HG02970 (cell line): ENCODE measurements at regions not wholly inside any gene's neighbourhood (a gene's known extent, or its start where the extent isn't known, plus 50 kb on each side); places are given as distances from the start of the nearest gene placed in this dataset.

ENCODE experiments used
- ATAC-seq: cut with Tn5 transposase; IDR thresholded peaks from one replicate; pipeline ENCODE4 v1.9.1; 2021; ENCODE audit warnings: mild to moderate bottlenecking, moderate library complexity, moderate number of reproducible peaks; ENCODE audit not compliant: unreplicated experiment, low FRiP score

DNA sequence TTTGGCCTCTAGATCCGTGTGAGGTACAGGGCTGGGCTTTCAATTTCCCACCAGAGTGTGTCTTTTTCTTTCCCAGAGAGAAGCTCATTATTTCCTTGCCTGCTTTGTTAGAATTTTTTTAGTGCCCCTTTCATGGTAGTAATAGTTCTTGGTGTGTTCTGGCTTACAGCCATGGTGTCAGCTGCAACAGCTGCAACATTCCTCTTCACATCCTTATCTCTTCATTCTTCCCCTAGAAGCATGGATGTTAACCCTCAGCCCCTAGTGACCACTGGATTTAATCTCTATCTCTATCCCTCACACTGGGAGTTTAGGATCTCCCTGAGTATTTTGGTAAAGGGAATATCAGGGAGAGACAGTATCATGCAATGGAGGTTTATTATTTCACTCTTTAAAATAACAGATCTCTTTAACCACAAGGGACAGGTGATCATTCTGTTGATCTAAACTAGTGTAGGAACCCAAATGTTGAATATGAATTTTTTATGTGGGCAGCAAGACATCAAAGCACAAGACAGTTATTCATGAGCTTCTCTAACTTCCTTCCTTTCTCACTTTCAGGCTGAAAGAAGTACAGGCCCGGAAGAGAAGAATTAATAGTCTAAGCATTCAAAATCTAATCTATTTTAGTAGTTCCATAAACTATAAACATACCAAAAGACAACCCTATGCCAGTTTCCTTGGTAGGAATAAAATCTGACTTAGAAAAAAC is 160.2 kb downstream of the FAM170A start:
- ATAC-seq, result no peak

DNA sequence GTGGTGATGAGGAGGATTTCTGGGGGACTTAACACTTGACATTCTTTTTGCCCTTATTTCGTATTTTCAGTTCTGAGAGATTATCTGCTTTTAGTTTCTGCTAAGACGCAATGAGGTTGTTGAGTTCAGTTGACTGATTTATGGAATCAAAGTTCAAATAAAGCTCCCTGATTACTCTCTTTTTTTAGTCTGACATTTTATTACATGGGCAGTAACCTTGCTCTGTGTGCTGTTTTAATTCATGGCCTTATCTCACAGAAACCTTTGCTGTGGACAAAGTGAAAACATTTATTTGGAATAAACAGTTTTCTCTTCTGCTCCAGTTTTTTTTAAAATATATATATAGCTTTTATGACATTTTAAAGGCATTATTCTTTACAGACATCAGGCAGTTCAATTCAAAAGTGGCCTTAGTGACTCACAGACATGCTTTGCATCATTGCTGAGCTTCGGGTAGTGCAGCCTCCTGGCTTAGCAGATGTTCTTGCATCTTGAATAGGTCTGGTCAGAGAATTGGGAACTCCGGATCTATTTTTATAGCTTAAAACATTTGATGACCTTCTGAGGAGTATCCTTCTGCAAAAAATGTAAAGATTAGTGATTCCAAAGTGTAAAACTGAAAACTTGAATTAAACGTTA is 162.9 kb downstream of the FAM170A start:
- no peak for ATAC-seq

DNA sequence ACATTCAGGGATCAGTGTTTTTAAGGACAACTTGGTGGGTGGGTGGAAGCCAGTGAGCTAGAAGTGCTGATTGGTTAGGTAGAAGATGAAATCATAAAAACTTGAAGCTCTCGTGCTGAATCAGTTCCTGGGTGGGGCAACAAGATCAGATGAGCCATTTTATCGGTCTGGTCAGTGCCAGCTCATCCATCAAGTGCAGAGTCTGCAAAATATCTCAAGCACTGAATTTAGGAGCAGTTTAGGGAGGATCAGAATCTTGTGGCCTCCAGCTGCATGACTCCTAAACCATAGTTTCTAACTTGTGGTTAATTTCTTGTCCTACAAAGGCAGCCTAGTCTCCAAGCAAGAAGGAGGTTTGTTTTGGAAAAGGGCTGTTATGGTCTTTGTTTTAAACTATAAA is 166.4 kb downstream of the FAM170A start:
- no peak for ATAC-seq

DNA sequence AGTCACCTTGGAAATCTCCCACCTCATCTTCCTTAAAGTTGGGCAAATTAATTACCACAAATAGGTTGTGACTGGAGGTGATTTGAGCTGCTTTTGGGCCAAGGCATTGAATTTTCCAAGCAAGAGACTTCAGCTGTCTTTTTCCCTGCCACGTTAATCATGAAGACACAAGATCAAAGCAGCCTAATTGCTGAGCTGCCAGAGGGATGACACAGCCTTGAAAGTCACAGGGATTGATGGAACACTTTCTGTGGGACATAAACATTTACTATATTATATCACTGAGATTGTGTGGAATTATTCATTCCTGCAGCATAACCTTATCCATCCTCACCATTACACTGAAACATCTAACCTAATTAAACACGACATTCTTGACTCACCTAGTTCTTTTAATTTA is 172.2 kb downstream of the FAM170A start:
- no peak for ATAC-seq

DNA sequence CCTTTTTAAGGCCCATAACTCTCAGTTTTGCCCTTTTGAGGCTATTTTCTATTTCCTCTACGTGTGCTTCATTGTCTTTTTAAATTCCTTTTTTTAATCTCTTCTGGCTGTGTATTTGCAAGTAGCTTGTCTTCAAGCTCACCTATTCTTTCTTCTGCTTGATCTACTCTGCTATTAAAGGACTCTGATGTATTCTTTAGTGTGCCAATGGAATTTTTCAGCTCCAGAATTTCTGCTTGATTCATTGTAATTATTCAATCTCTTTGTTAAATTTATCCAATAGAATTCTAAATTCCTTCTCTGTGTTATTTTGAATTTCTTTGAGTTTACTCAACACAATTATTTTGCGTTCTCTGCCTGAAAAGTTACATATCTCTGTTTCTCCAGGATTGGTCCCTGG is 178.7 kb downstream of the FAM170A start:
- ATAC-seq, result no peak

DNA sequence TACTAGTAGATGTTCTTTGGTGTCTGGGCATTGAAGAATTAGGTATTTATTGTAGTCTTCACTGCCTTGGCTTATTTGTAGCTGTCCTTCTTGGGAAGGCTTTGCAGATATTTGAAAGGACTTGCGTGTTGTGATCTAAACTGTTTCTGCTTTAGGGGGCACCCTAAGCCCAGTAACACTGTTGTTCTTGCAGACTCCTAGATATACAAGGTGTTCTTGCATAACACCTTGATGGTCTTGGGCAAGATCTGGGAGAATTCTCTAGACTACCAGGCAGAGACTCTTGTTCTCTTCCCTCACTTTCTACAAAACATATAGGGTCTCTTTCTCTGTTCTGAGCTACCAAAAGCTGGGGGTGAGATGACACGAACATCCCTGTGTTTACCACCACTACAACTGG is 179.1 kb downstream of the FAM170A start:
- ATAC-seq, result no peak

DNA sequence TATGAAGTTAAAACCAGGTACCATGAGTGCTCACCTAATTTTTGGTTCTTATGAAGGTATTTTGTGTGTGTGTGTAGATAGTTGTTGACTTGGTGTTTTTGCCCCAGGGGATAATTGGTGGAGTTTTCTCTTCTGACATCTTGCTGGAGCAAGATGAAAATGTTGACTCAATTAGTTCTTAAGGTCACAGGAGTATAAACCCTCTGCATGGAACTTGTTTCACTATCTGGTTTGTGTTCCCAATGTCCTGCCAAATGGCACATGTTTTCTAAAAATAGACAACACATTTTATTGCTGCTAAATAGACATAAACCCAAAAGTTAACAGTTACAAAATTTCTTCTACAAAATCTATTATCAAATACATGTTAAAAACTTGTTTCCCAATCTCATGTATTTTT is 180.9 kb downstream of the FAM170A start:
- ATAC-seq, result no peak

DNA sequence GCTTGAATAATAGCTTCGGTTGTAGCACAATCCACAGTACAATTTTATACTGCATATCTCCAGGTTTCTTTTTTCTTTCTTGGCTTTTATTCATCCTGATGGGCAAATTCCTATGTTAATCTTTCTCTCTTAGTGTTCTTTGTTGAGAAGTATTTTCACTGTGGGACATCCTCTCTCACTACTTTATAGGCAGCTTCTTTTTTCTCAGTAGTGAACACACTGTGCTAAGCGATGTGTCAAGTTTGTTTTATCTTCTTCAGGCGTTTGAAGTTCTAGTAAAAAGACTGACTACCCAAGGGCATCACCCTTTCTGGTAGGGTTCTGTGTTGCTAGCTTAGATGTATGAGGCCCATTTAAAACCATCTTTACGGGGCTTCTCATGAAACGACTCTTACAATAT is 182.1 kb downstream of the FAM170A start:
- no peak for ATAC-seq

DNA sequence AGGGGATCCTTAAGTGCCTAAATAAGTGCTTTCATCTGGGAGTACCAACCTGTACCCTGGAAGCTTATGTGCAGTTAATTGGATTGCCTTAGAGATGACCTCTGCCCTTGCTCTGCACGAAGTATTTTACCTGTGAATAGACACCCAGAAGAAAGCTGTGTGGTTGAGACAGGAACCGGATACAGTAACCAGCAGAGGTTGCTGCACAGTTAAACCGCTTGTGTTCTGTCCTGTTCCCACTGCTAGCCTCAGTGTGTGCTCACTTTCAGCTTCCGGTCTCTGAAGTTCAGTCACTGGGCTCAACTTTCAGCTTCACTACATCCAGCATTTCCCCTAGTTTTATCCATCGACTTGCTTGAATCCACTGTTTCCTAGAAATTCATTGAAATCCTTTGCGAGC is 185.3 kb downstream of the FAM170A start:
- no peak for ATAC-seq

DNA sequence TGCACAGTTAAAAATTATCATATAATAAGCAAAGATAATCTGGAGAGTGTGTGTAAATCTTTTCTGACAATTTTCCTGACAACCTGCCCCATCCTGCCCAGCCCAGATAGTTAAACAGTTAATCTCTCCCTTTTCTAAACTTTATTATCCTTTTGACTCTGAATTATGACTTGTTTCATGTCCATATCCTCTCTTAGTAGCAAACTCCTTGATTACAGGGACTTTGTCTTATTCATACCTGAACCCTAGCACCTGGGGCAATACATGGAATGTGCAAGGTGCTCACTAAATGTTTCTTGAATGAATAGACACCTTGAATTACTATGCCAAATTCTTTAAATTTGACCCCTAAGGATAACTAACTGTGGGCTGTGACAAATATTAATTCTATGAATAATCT is 186.7 kb downstream of the FAM170A start:
- no peak for ATAC-seq

DNA sequence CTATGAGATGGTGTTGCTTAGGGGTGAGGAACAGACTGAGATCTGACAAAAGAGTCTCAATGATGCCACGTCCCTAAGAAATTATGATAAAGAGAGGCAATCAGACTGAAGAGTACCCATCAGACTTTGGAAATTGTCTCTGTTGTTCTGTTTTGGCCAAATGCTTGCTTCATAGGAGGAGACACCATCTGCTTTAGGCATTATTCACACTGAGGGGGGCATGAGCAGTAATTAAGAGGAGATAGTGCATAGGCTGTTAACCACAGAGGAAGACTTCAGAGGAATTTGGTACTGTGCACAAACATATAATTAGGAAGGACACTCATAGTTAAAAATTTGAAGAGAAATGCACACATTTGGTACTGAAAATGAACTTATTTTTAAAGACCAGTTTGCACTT is 190.7 kb downstream of the FAM170A start:
- no peak for ATAC-seq

DNA sequence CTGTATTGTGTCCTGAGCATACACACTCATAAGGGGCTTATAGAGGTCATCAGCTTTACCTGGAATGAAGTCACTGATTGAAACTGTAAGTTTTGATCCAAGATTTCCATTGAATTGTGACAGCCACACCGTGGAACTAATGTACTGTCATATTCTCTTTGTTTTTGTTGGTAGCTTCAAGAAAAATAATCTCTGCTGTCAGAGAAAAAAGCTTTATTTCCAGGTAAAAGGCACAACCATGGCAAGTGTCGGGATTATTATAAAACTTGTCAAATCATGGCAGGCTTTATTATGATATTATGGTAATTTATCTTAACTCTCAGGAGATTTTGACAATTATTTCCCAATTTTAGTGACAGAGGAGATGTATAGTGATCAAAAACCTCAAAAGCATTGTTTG is 191.2 kb downstream of the FAM170A start:
- no peak for ATAC-seq

DNA sequence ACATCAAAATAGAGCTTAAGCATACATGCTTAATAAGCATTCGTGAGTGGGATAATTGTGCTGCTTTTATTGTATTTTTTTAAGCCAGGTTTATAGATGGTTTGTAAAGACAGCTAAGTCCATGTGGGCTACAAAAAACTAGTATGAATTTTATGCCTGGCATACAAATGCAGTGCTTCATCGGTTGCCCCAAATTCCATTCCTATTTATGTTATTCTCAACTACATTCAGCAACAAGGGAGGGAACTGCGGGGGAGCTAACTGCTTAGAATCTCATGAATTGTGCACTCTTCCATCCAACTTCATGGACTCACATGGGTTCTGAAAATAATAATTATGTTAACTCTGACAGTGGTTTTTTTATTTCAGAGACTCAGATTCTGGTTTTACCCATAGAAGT is 199.2 kb downstream of the FAM170A start:
- no peak for ATAC-seq

DNA sequence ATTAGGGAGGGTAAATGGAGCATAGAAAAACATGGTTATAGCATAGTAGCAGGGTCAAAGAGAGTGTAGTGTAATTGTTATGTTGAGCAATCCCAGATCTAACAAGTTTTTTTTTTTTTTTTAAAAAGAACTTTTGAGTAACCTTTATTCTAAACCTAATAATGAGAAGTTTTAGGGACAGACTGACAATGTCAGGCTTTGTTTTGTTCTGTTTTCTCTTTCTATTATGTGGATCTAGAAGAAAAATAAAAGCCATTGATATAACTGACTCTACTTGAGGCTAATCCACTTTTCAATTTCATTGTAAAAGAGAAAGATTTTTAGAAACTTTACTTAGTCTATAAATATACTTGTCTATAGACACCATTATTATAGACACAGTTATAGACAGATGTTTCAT is 200.0 kb downstream of the FAM170A start:
- ATAC-seq, result no peak

DNA sequence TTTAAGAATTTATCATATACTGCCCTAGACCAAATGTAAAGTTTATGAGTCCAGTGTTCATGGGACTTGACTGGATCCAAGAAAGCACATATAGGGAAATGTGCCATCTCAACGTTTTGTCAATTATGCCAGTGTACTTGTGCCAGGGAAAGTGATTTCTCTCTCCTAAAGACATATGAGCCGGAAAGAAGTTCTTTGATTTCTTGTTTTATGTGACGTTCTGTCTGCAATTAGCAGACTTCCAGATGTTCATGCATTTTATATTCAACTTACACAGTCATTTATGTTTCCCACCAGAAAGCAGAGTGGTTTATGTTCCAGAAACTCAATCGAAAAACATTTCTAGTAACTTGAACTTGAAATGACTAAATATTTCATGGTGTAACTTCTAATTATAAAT is 203.8 kb downstream of the FAM170A start:
- no peak for ATAC-seq

DNA sequence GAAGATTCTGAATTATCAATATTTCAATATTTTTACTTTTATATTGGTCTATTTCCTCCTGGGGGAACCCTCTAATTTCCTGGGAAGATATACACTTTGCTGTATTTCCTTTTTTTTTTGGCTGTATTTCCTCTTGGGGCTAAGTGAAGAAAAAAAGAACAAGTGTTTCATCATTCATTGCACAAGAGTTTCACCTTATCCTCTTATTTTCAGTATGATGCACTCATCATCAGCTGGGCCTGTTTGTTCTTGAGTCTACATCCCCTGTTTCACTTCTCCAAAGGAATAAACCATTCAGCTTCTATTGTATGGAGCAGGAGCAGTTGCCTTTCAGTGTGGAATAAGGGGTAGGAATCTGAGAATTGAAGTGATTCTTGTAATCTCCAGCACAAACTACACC is 210.8 kb downstream of the FAM170A start:
- ATAC-seq, result no peak

DNA sequence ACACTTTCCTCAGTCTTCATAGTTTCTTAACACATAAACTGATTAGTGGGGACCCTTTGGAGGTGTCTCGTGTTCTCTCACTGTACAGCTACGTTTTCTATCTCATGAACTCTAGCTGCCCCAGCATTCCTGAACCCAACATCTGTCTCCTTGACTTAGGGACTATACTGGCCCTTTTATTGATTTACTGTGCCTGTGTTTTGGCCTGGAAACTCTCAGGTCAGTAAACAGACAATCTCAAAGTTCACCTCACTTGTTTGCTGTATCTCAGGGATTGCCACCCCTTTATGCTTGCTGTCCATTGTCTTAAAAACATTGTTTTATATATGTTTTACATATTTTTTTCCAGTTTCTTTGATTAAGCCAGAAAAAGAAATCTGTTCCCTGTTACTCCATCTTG is 222.8 kb downstream of the FAM170A start:
- no peak for ATAC-seq

DNA sequence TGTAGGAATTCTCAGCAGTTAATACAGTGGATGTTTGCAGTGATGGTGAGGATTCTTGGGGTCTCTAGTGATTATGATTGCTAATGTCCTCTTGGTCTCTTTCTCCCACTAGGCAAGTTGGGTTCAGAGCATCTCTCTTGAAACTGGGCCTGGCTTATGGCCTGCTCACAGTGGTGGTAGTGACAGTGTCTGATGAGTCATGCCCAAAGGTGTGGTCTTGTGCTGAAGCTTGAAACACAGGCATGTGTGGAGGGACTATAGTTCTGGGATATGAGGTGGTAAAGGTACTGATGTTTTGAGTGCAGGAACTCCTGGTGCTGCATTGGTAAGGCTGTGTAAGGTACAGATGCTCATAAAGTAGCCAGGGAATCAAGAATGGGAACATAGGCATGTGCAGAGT is 231.1 kb downstream of the FAM170A start:
- no peak for ATAC-seq

DNA sequence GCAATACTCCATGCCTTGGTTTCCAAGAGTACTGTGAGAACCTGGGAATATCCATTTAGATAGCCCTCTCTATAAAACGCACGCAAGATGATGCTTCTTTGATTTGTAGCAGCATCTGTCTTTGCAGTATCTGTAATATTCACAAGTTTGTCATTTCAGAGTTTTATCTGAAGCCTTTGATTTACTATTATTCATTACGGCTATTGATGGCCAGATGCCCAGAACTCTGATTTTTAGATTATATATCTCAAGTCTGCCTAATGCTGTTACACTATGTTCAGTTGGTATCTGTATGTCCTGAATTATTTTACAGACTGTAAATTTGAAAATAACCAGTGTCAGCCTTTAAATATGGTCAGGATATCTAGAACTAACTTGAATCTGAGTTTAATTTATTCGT is 233.3 kb downstream of the FAM170A start:
- ATAC-seq, result no peak

DNA sequence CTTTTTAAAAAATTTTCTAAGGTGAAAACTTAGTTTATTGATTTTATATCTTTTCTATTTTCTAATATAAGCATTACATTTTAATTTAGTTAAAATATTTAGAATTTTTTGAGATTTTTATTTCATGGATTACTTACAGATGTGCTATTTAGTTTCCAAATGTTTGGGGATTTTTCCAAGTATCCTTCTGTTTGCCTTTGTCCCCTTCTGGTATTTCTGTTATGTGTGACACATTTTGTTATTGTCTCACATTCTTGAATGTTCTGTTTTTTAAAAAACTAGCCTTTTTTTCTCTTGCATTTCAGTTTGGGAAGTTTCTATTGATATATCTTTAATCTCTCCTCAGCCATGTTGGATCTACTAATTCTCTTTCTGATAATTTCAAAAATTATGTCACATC is 234.9 kb downstream of the FAM170A start:
- ATAC-seq, result no peak

DNA sequence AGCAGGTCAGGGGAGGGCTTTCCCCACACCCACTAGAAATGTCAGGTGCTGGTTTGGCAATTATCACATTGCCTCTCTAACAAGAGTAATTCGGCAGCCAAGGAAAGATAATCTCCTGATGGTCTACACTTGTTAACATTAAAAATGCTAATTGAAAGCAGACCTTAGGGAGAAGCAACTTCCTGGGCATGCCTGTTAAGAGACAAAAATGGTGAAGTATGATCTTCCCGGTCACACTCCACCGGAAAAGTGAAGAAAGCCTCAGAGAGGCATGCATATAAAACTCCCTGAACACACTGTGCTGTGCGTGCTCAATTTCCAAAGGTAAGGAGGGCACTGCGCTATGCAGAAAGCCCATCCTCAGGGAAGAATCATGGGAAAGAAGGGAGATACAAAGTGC is 244.3 kb downstream of the FAM170A start:
- ATAC-seq, result no peak

DNA sequence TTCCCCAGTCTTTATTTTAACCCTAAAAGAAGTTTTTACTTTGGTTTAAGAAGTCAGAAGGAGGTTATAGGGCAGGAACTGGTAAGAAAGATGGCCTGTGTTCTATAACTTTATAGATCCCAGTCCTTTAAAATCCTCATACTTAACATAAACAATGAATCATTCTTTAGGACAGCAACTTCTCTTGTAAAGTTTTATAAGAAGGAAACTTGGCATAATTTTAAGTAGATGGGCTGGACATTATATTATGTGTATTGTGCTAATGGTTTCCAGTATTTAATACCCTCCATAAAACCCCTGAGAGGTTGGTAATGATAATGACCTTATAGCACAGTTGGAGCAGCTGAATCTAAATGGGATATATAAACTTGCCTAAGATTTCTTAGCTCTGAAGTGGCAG is 247.2 kb downstream of the FAM170A start:
- no peak for ATAC-seq

DNA sequence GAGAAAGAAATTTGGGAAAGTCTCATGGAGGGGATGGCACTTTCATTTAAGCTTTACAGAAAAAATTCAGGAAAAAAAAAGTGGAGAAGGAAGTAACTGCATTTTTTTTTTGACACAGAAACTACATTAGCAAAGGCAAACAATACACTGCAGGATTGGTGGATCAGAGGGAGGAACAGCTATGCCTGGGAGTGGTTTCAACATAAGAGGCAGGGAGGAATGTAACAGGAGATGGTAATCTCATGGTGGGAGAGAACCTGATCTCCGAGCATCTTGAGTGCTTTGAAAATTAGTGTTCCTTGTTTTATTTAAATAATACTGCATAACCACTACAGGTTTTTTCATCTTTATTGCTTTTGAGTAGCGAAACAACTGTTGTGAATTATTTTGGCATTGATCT is 249.4 kb downstream of the FAM170A start:
- no peak for ATAC-seq
